CD4-positive, alpha-beta T cell treated with Interleukin-1 beta for 1 hour (primary cell): ENCODE measurements at regions not wholly inside any gene's neighbourhood (a gene's known extent, or its start where the extent isn't known, plus 50 kb on each side); places are given as distances from the start of the nearest gene placed in this dataset.

Experiments used
- DNase-seq, 2 donors: peaks; one replicate each; pipeline ENCODE4 v3.0.0-alpha.2; 2020 to 2022

GRCh38 chr4:100797791-100798190 lies 280.0 kb upstream of the EMCN start:
- no peak for DNase-seq

- no peak for DNase-seq
These were observed 279.5 kb upstream of the EMCN start for GRCh38 chr4:100797356-100797755.

GRCh38 chr4:100796332-100796731 lies 278.5 kb upstream of the EMCN start:
- DNase-seq = no peak

GRCh38 chr4:100795581-100795980 lies 277.8 kb upstream of the EMCN start:
- DNase-seq = no peak

- DNase-seq = no peak
These were observed 273.2 kb upstream of the EMCN start for GRCh38 chr4:100790836-100791615.

- no peak for DNase-seq
These were observed 272.2 kb upstream of the EMCN start for GRCh38 chr4:100789991-100790390.

GRCh38 chr4:100786481-100786880 lies 268.7 kb upstream of the EMCN start:
- DNase-seq = no peak

- no peak for DNase-seq
These were observed 264.5 kb upstream of the EMCN start for GRCh38 chr4:100782356-100782755.

- DNase-seq = no peak
These were observed 263.6 kb upstream of the EMCN start for GRCh38 chr4:100781435-100781834.

- no peak for DNase-seq
These were observed 262.3 kb upstream of the EMCN start for GRCh38 chr4:100780126-100780525.

GRCh38 chr4:100778431-100778830 lies 260.6 kb upstream of the EMCN start:
- DNase-seq = no peak

GRCh38 chr4:100762738-100763137 lies 244.9 kb upstream of the EMCN start:
- DNase-seq = no peak

- no peak for DNase-seq
These were observed 236.9 kb upstream of the EMCN start for GRCh38 chr4:100754751-100755150.

GRCh38 chr4:100746141-100746739 lies 228.4 kb upstream of the EMCN start:
- DNase-seq = no peak

GRCh38 chr4:100742045-100742444 lies 224.2 kb upstream of the EMCN start:
- no peak for DNase-seq

- DNase-seq = no peak
These were observed 221.6 kb upstream of the EMCN start for GRCh38 chr4:100739426-100739825.

GRCh38 chr4:100738196-100739165 lies 220.7 kb upstream of the EMCN start:
- DNase-seq = no peak

GRCh38 chr4:100736641-100737451 lies 219.0 kb upstream of the EMCN start:
- no peak for DNase-seq

GRCh38 chr4:100728861-100729260 lies 211.0 kb upstream of the EMCN start:
- no peak for DNase-seq

GRCh38 chr4:100722866-100723459 lies 205.1 kb upstream of the EMCN start:
- DNase-seq = no peak

- no peak for DNase-seq
These were observed 204.3 kb upstream of the EMCN start for GRCh38 chr4:100722133-100722532.

- no peak for DNase-seq
These were observed 203.7 kb upstream of the EMCN start for GRCh38 chr4:100721490-100721889.
